Right ventricle myocardium superior (tissue), 1 donor: ENCODE measurements at regions not wholly inside any gene's neighbourhood (a gene's known extent, or its start where the extent isn't known, plus 50 kb on each side); places are given as distances from the start of the nearest gene placed in this dataset.

Experiments
- ATAC-seq: fragments of 200-7000 bp; cut with Tn5 transposase; one replicate; pipeline ENCODE4 v1.9.1; 2020; ENCODE audit warnings: mild to moderate bottlenecking; ENCODE audit not compliant: poor library complexity
- DNase-seq: peaks from one replicate; pipeline ENCODE4 v3.0.0-alpha.2; 2020
- intact Hi-C: fragments of 100-400 bp; cut with DNase I; formaldehyde crosslinking; loops from one replicate; pipeline ENCODE4 v1.11.2; 2022
- donor health status: DM: no; HTN: yes; CAD: no; lungs with severe emphysema.

GRCh38 chr2:125857971-125858794 lies 797.8 kb upstream of the GYPC start:
- DNase-seq (no peak), ATAC-seq (no peak)
- intact Hi-C loops: no loop called here

- ATAC-seq (no peak), DNase-seq (no peak)
- intact Hi-C loops: no loop called here
These were observed 794.5 kb upstream of the GYPC start for GRCh38 chr2:125861461-125861860.

GRCh38 chr2:125867908-125868307 lies 788.0 kb upstream of the GYPC start:
- DNase-seq: no peak
- intact Hi-C loops: no loop called here
- no peak for ATAC-seq

- ATAC-seq: no peak
- intact Hi-C loops: no loop called here
These were observed 785.7 kb upstream of the GYPC start for GRCh38 chr2:125870264-125870663.

DNA sequence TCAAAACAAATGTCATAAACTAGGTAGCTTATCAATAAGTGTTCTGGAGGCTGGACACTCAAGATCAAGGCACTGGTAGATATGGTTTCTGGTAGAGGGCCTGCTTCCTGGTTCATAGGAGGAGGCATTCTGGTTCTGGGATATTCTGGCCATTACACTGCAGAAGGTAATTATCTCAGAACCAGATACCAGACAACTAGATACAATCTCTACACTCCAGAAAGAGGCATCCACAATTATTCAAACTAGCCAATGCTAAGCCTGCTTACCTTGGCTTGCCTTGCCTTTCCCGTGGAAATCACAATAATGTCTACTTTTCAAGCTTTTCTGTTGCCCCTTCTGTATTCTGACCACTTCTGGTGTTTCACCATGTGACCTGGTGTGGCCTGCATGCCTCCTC lies 785.2 kb upstream of the GYPC start:
- ATAC-seq: no peak

More at GRCh38 chr2:125870264-125870663, 785.7 kb upstream of the GYPC start:
- no peak for DNase-seq

DNA sequence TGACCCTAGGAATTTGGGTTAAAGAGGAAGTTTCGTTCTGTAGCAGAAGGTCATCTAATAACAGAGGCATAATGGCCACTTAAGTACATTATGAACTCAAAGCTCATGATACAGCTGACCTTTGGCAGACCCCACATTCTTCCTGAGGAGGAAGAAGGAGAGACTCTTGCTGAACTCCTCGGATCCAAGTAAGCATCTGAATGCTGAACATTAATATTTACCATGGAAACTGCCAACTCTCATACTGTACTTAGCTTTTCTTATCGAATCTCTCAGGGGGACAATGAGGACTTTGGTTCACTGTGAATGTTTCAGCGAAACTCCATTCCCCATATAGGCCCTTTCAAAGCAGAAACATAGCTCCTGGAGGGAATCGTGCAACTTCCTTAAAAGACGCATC lies 781.4 kb upstream of the GYPC start:
- intact Hi-C loops: no loop called here
- no peak for ATAC-seq

More for the DNA sequence above, 785.2 kb upstream of the GYPC start:
- no peak for DNase-seq
- intact Hi-C loops: no loop called here

DNA sequence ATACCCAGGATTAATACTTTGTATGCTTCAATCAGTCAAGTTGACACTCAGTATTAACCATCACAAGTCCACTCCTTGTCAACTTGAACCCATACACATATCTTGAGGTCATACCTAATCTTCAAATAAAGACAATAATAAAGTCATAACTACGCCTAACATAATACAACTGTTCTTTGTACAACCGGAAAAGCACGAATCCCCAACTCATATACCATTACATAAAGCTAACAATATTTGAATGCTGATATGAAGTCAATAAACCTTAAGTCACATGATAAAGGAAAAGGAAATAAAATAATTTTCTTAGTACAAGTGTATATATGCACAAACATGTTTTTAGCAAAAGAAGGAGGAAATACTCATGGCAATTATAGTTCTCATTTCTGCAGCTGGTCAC lies 770.6 kb upstream of the GYPC start:
- DNase-seq (no peak), ATAC-seq (no peak)
- intact Hi-C loops: no loop called here

More for the DNA sequence above, 781.4 kb upstream of the GYPC start:
- no peak for DNase-seq

DNA sequence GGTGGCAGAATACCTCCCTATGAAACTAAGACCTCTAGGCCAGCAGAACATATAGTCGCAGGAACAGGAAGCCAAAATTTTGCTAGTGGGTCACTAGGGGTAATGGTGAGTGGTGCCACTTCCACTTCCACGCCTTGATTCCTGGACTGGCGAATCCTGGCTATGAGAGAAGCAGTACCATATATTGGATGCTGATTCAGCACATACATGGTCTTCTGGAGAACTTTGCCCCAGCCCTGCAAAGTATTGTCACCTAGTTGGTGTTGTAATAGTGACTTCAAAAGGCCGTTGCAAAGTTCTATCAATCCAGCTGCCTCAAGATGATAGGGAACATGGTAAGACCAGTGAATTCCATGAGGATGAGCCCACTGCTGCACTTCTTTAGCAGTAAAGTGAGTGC lies 769.8 kb upstream of the GYPC start:
- intact Hi-C loops: no loop called here
- ATAC-seq (no peak), DNase-seq (no peak)

GRCh38 chr2:125901278-125901677 lies 754.7 kb upstream of the GYPC start:
- ATAC-seq: no peak
- intact Hi-C loops: no loop called here

DNA sequence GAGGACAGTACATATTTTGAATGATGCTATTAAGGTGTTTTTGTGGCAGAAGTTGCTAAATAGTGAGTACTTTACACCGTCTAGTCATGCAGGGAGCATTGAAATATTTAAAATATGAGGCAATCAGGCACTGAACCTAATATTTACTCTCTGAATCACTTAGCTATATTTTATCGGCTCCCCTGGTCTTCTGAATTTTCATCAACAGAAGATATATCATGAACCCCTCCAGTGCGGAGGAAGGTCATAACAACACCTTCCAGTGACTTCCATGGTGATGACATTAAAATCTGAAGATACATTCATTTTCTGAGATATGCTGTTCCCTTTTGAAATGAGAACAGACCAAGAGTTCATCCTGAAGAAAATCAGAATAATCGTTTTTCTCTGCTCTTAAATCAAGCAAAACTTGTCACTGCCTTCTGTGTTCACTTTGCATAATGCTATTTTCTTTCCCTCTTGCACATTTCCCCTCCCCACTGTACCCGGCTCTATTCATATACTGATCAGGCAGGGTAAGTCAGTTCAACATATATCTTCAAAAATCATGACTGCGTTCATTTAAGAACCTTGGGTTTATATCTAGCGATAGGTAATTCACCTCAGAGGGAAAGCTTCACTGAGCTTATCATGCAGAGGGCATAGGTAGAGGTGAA lies 729.9 kb upstream of the GYPC start:
- DNase-seq: no peak
- no peak for ATAC-seq
- intact Hi-C loops: no loop called here

More at GRCh38 chr2:125901278-125901677, 754.7 kb upstream of the GYPC start:
- no peak for DNase-seq

DNA sequence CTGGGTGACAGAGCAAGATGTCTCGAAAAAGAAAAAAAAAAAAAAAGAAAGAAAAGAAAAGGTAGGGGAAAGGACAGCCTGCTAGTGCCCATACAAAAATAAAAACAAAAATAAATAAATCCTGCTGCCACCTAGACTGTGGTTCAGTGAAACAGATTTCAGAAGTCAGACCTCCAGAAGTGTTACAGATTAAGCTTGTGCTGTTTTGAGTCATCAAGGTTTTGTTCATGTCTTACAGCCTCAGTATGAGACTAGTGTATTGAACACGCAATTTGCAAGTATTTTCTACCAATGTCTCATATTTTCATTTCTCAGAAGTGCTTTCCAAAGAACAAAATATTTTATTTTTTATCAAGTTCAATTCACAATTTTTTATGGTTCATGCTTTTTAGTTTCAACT lies 720.4 kb upstream of the GYPC start:
- no peak for ATAC-seq
- intact Hi-C loops: no loop called here
- no peak for DNase-seq

DNA sequence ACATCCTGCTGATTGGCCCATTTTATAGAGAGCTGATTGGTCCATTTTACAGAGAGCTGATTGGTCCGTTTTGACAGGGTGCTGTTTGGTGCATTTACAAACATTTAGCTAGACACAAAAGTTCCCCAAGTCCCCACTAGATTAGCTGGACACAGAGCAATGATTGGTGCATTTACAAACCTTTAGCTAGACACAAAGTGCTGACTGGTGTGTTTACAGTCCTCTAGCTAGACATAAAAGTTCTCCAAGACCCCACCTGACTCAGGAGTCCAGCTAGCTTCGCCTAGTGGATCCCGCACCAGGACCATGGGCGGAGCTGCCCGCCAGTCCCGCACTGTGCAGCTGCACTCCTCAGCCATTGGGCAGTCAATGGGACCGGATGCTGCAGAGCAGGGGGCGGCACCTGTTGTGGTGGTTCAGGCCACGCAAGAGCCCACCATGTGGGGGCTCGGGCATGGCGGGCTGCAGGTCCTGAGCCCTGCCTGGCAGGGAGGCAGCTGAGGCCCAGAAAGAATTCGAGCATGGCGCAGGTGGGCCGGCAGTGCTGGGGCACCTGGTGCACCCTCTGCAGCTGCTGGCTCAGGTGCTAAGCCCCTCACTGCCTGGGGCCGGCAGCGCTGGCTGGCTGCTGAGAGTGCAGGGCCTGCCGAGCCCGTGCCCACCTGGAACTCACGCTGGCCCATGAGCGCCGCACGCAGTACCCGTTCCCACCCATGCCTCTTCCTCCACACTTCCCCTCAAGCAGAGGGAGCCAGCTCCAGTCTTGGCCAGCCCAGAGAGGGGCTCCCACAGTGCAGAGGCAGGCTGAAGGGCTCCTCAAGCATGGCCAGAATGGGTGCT lies 713.2 kb upstream of the GYPC start:
- DNase-seq (no peak), ATAC-seq (no peak)
- intact Hi-C loops: no loop called here

- intact Hi-C loops: no loop called here
- no peak for ATAC-seq
- DNase-seq: no peak
These were observed 696.9 kb upstream of the GYPC start for GRCh38 chr2:125959047-125959446.

DNA sequence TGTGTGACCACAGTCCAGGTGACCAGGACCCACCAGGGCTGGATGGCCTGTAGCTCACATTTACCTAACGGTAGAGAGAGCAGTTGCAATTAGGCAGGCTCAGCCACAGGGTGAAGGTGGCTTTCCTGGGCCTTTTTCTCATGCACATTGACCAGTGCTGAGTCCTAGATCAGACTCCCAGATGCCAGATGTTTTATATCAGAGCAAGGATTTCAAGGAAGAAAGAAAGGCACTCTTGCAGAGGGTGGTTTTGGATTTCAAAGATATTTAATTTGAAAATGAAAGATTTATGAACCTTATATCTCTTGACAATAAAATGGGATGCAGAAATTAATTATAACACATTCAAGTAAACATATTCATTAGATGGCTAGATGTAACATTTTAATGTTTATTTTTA lies 694.2 kb upstream of the GYPC start:
- intact Hi-C loops: no loop called here
- no peak for ATAC-seq

DNA sequence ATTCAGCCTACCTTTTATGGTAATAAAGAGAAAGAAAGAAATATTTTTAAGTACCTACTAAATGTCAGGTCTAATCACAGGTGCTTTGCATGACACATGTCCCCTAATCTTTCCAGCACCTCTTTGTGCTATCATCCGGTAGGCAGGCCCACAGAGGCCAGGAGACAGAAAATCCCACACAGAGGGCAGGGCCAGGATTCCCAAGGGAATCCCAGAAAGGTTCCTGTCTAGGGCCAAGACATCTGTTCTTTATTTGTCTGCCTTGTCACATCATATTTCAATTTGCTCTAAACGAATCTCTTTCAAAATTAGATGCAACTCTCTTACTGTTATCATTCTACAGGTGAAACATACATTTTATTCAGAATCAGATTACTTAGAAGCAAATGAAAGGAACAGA lies 676.1 kb upstream of the GYPC start:
- no peak for ATAC-seq
- DNase-seq: no peak
- intact Hi-C loops: no loop called here

More for the DNA sequence above, 694.2 kb upstream of the GYPC start:
- no peak for DNase-seq

DNA sequence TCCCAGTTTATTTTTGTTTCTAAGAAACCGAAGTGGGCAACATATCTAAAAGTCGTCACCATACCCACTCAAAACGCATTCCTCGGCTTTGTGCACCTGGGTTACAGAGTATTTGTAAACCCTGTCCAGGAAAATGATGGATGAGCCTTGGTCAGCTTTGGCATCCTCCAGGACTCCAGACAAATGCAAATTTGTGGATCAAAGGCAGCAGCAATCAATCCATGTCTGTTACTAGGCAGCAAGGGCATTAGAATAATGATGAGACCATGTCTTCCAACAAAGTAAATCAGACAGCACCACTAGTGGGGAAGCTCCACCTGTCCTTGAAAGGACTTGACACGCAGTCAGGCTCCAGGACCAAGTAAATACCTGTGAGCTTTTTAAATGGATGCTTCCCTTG lies 672.6 kb upstream of the GYPC start:
- no peak for ATAC-seq
- DNase-seq: no peak
- intact Hi-C loops: no loop called here

GRCh38 chr2:126029316-126029715 lies 626.6 kb upstream of the GYPC start:
- DNase-seq (no peak), ATAC-seq (no peak)
- intact Hi-C loops: no loop called here

- ATAC-seq (no peak), DNase-seq (no peak)
- intact Hi-C loops: no loop called here
These were observed 617.1 kb upstream of the GYPC start for GRCh38 chr2:126038861-126039260.

GRCh38 chr2:126041391-126042047 lies 614.4 kb upstream of the GYPC start:
- no peak for DNase-seq
- intact Hi-C loops: no loop called here

More at GRCh38 chr2:126041391-126042047, 614.4 kb upstream of the GYPC start:
- ATAC-seq: no peak
